NK-92 treated with Interleukin-12 subunit alpha and Interleukin-12 subunit beta, amount 100 ng/mL, for 24 hours (cell line): ENCODE measurements at regions not wholly inside any gene's neighbourhood (a gene's known extent, or its start where the extent isn't known, plus 50 kb on each side); places are given as distances from the start of the nearest gene placed in this dataset.
"Not testable (repeated sequence)": the region's sequence is repeated elsewhere in the genome, so short reads cannot be mapped to it uniquely, and the experiment has no call there.

Experiments
- DNase-seq: peaks from one replicate; lab custom pipeline; 2025; lab: John Stamatoyannopoulos, UW

DNA sequence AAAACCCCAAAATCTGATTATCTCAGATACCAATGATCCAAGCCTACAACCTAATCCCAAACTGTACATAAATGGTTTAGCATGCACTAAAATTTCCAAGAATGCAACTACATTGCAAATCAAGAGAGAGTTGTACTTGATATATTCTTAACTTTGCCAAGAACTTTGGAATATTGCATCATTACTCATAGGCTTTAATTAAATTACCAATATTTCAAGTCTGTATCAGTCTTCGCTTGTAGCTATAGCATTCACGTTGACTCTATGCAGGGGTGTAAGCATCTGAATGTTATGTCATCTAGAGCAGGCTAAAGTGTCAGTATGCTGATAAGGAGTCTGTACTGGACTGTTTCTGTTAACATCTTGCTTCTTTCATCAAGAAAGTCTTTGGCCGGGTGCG, 56.3 kb downstream of the FOXI3 start:
- no peak for DNase-seq

DNA sequence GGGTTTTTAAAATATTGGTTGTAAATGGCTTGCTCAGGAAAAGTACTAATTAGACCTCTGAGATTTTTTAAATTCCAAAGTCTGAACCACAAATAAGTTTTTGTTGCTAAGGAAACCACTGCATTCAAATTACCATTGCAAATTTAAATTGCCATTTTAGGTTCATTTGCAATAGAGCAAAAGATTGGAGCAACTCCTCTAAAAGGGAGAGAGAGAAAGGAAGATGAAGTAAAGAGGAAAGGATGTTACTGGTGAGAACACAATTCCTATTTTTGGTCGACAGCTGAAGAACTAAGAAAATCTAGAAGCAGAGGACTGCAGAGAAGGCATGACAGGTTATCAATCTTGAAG, 74.9 kb downstream of the FOXI3 start:
- no peak for DNase-seq

GRCh38 chr2:88372042-88372441, 80.5 kb downstream of the FOXI3 start:
- no peak for DNase-seq

- DNase-seq = not testable (repeated sequence)
Measured at GRCh38 chr2:88365408-88365807, 87.1 kb downstream of the FOXI3 start.

DNA sequence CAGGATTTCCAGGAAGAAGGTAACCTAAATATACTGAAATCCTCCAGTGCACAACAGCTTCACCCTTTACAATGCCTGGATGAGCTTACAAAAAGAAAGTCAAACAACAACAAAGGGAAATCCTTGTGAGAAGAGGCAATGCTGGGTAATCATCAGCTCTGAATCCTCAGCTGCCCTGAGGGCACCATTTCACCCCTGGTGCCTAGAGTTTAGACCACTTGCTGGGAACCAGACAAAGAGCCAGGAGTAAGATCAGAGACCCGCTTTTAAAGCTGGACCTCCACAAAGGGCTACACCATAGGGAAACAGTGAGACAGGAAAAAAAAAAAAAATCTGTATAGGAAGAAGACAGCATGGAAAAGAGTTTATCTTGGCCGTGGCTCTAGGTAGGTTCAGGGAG, 97.0 kb downstream of the FOXI3 start:
- DNase-seq = no peak

DNA sequence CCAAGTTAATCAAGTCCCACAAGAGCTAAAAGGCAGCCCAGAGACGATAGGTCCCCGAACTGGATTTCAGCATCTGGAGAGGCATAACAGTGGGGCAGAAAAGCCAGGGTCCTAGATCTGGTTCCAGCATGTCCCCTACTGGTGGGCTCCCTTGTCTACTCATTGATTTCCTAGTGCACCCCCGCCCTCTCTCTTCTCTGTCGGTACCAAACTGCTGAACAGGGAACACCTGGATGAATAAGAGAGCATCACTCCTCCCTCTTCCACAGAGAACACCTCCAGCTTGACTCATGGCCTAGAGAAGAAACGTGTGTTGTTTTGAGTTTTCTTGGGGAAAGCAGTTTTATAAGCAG, 101.3 kb downstream of the FOXI3 start:
- no peak for DNase-seq

- DNase-seq = no peak
Measured at GRCh38 chr2:88350331-88351248, 101.9 kb downstream of the FOXI3 start.

- DNase-seq = no peak
Measured at GRCh38 chr2:88345842-88346241, 106.7 kb downstream of the FOXI3 start.

GRCh38 chr2:88342749-88343148, 109.7 kb downstream of the FOXI3 start:
- DNase-seq = no peak

- no peak for DNase-seq
Measured at GRCh38 chr2:88334418-88334817, 118.1 kb downstream of the FOXI3 start.

GRCh38 chr2:88331239-88331638, 121.3 kb downstream of the FOXI3 start:
- no peak for DNase-seq

- DNase-seq = peak; percentile 17
Measured at GRCh38 chr2:88329815-88330603, 122.5 kb downstream of the FOXI3 start.

DNA sequence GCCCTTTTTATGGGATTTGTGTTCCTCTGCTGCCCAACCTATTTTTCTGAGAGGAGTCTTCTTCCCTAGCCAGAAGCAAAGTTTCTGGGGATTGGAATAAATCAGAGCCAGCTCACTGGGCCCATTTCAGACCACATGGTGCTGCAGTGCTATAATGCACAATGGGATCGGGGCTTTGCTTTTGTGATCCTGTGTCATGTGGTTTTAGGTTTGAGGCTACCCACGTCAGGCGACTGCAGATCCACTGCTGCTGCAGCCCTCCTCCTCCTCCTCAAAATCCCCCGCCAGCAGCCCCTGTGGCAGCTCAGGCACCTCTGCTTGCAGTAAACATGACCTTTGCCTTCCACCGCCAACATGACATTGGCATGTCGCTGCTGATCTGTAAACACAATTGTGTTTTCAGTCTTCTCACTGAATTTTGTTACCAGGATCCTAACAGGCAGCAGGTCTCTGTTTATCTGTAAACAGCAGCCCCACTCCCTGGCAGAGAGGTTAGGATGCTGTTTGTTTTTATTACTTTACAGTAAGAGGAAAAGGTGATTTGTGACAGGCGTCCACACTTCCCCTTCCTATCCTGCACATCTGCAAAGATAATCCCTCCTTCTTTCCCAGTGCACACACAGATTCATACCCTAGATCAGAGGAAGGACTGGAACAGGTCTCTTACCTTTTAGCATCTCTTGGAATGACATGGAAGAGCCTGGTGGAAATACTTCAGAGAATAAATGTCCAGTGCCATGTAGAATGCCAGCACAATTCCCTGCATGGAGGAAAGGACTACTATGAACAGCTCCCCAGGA, 130.8 kb downstream of the FOXI3 start:
- DNase-seq = no peak

DNA sequence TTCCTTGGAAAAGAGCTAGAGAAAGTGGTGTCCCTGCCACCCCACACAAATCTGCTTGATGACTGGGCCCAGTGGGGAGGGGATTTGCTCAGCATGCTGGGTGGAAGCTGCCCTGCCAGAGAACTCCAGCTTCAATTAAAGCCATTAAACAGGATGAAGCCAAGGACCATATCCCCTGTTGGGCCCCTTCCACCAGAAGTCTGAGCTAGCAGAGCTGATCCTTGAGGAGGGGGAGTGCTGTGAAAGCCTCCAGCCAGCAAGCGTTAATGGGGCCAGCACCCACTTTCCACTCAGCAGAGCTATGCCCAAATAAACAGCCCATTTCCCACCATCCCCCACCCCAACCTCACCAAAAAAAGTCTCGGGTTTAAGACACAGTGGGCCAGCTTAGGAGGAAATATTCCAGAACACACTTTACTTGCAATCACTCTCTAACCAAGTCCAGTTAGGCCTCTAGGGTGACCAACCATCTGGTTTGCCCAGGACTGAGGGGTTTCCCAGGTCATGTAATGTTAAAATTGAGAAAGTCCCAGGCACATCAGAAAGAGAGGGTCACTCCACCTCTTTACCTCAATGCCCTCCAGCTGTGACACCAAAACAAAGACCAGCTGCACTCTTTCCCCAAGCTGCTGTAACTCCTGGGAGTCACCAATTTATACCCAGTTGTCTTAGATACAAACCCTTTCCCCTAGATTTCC, 132.3 kb downstream of the FOXI3 start:
- no peak for DNase-seq

GRCh38 chr2:88318956-88319330, 133.6 kb downstream of the FOXI3 start:
- no peak for DNase-seq

DNA sequence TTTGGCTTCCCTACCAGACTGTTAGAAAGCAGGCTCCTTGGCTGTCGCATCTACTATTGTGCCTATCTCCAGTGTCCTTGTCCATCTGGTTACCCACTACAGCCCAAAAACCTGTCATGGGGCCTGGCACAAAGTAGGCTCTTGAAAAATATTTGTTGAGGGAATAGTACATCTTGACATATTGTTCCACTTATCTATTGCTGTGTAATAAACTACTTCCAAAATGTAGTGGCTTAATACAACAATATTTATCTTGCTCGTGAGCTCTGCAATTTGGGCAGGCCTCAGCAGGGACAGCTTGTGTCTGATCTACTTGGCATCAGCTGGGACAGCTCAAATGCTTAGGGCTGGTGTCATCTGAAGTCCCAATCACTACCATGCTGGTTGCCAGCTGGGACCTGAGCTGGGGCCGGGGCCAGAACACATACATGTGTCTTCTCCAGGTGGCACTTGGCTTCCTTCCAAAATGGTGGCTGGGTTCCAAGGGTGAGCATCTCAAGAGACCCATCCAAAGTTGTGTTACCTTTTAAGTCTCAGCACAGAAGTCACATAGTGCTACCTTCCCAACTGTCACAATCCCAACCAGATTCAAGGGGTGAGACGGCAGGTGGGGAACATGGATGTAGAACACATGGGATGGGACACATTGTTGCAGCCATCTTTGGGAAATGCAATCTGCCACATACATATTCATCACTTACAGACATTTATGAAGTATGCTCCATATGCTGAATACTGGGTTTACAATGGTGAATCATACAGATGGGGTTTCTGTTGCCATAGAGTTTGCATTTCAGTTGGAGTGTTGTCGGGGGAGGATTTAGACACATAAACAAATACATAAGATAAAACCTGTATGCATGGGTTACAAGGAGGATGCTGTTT, 134.2 kb downstream of the FOXI3 start:
- no peak for DNase-seq

- no peak for DNase-seq
Measured at GRCh38 chr2:88310787-88311186, 140.6 kb downstream of the THNSL2 start.

- no peak for DNase-seq
Measured at GRCh38 chr2:88307817-88308216, 137.7 kb downstream of the THNSL2 start.

- DNase-seq = no peak
Measured at GRCh38 chr2:88303865-88304264, 133.7 kb downstream of the THNSL2 start.

GRCh38 chr2:88296247-88296646, 126.1 kb downstream of the THNSL2 start:
- no peak for DNase-seq
